ENCODE measurements at regions not wholly inside any gene's neighbourhood (a gene's known extent, or its start where the extent isn't known, plus 50 kb on each side); places are given as distances from the start of the nearest gene placed in this dataset.

DNA sequence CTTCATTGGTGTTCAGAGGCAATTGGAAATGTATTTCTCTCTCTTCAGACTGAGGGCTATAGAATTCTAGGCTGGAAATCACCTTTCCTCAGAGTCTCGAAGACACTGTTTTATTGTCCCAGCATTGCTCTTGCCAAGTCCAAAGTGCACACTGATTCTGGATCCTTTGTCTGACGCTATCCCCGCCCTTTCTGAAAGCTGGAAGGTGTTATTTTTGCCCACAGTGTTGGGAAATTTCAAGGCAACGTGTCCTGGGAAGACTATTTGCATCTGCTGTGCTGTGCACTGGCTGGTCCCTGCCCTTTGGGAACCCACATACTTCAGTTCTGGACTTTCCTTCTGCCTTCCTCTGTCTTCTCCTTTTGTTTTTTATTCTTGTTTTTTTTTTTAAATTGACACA is 190.8 kb downstream of the SH3BP4 start:
- TF ChIP-seq, protein P1, sequence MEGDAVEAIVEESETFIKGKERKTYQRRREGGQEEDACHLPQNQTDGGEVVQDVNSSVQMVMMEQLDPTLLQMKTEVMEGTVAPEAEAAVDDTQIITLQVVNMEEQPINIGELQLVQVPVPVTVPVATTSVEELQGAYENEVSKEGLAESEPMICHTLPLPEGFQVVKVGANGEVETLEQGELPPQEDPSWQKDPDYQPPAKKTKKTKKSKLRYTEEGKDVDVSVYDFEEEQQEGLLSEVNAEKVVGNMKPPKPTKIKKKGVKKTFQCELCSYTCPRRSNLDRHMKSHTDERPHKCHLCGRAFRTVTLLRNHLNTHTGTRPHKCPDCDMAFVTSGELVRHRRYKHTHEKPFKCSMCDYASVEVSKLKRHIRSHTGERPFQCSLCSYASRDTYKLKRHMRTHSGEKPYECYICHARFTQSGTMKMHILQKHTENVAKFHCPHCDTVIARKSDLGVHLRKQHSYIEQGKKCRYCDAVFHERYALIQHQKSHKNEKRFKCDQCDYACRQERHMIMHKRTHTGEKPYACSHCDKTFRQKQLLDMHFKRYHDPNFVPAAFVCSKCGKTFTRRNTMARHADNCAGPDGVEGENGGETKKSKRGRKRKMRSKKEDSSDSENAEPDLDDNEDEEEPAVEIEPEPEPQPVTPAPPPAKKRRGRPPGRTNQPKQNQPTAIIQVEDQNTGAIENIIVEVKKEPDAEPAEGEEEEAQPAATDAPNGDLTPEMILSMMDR (IDR thresholded peaks at IDR 0.05; ENCODE audit: poor library complexity): no peak
- TF ChIP-seq EZH2 (IDR thresholded peaks at IDR 0.05; ENCODE audit: borderline replicate concordance): no peak

Measured in hepatocyte (in vitro differentiated cells).